GM13976 (cell line): ENCODE measurements at regions not wholly inside any gene's neighbourhood (a gene's known extent, or its start where the extent isn't known, plus 50 kb on each side); places are given as distances from the start of the nearest gene placed in this dataset.

ENCODE experiments used
- DNase-seq: peaks from one replicate; pipeline ENCODE4 v3.0.0; 2012; ENCODE audit warnings: low spot score
- in situ Hi-C: fragments of 300-500 bp; cut with MboI; formaldehyde crosslinking; loops from one replicate; pipeline ENCODE4 v1.12.0; 2022; ENCODE audit warnings: low sequenced_read_pairs, mixed read lengths, inconsistent platforms; ENCODE audit not compliant: unreplicated experiment
- TF ChIP-seq, protein P1 (sequence below): IDR thresholded peaks from 2 replicates; pipeline ENCODE4 v1.5.1; 2012; ENCODE audit warnings: borderline replicate concordance, mild to moderate bottlenecking; ENCODE audit not compliant: insufficient read depth; ENCODE audit errors: extremely low read depth, missing control alignments, control extremely low read depth

DNA sequence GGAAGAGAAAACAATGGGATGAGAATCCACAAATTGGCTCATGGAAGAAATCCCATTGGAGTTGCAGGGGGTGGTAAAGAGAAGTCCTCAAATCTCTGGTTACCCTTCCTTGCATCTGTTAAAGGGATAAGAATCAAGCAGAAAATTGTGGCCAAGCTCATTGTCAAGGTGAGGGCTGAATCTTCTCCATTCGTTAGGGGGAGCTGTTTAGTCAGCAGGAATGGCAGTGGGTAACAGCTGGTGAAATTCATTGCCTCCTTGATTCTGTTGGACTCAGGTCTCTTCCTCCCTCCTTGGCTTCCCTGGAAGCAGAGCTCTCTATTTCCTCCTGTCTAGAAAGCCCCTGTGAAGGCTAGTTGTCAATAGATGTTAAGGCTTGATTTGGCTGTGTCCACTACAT lies 343.1 kb upstream of the SEMA6D start:
- in situ Hi-C loops: no loop called here
- no peak for DNase-seq
- TF ChIP-seq, protein P1, sequence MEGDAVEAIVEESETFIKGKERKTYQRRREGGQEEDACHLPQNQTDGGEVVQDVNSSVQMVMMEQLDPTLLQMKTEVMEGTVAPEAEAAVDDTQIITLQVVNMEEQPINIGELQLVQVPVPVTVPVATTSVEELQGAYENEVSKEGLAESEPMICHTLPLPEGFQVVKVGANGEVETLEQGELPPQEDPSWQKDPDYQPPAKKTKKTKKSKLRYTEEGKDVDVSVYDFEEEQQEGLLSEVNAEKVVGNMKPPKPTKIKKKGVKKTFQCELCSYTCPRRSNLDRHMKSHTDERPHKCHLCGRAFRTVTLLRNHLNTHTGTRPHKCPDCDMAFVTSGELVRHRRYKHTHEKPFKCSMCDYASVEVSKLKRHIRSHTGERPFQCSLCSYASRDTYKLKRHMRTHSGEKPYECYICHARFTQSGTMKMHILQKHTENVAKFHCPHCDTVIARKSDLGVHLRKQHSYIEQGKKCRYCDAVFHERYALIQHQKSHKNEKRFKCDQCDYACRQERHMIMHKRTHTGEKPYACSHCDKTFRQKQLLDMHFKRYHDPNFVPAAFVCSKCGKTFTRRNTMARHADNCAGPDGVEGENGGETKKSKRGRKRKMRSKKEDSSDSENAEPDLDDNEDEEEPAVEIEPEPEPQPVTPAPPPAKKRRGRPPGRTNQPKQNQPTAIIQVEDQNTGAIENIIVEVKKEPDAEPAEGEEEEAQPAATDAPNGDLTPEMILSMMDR: no peak

DNA sequence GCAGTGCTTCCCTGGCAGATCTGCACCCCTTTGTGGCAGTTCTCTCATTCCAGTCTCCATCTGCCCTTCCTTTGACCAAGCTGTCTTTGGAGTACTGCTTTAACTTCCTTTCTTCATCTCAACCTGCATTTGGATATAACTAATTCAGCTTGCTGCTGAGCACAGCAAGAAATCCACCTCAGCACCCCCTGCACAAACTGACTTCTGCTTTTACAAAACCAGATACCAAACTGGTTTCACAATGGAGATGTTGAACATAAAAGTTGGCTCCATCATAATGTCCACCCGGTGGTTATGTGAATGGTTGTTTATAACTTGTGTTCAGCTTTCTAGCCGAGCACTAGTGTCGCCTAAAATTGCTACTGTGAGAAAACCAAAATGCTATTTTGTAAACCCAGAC lies 341.1 kb upstream of the SEMA6D start:
- in situ Hi-C loops: no loop called here
- TF ChIP-seq, protein P1: no peak
- no peak for DNase-seq

DNA sequence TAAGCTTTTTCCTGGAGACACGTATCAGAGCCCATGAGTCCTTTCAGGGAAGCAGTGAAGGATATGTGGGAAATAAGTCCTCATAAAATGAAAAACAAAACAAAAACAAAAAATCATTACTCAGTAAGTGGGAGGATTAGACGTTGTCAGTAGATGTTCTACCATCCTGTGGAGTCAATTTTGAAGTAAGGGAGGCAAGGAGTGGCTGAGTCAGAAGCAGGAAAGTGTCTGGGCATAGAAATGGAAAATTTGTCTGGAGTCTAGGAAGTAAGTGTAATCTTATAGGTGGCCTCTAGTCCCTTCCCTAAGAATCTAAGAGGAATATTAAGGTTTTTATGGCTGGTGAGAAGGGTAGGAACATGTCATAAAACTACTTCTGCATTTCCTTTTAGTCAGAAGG lies 339.8 kb upstream of the SEMA6D start:
- DNase-seq: no peak
- in situ Hi-C loops: no loop called here
- TF ChIP-seq, protein P1: no peak

DNA sequence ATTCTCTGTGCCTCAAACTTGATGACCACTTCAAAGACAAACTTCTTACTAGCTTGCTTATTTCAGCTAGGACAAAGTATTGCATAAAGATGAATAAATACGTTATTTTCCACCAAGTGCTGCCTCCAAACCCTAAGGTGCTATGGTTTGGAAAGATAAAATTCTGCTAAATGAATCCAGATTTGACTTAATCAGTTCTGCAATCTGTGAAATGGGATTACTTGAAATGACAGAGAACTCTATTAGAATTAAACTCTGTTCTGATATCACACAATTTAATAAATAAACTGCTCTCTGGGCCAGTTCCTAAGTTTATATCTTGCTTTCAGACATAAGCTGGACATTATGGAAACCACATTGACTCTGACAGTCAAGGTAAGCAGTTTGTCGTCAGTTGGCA lies 338.8 kb upstream of the SEMA6D start:
- TF ChIP-seq, protein P1: no peak
- no peak for DNase-seq
- in situ Hi-C loops: no loop called here

GRCh38 chr15:47383102-47383501 lies 334.2 kb upstream of the SEMA6D start:
- in situ Hi-C loops: no loop called here
- no peak for DNase-seq
- TF ChIP-seq, protein P1: no peak

DNA sequence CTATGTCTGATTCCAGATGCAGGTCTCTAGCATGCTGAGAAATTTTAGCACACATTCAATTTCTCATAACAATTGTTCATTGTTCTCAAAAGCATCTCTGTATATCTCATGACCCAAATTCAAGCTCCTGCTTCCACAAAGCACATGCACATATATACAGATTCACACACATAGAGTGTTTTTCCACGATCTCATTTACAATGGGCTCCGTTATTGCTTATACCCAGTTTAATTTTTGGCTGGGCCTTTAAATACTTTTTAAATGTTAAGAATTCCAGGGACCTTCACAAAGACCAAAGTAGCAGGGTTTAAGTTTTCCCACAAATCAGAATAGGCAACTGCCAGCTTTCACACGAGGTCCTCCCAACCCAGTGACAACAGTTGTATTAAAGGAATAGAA lies 333.5 kb upstream of the SEMA6D start:
- TF ChIP-seq, protein P1: no peak
- no peak for DNase-seq
- in situ Hi-C loops: no loop called here

- DNase-seq: no peak
- in situ Hi-C loops: no loop called here
- TF ChIP-seq, protein P1: no peak
These were observed 333.0 kb upstream of the SEMA6D start for GRCh38 chr15:47384341-47384740.
